A549 (cell line): ENCODE measurements at regions not wholly inside any gene's neighbourhood (a gene's known extent, or its start where the extent isn't known, plus 50 kb on each side); places are given as distances from the start of the nearest gene placed in this dataset.

Experiments
- ATAC-seq, 2 experiments: fragments of 200-7000 bp in 1 of 2; fragments of >200 bp in 1 of 2; cut with Nextera tagmentation in 1 of 2; cut with Tn5 transposase in 1 of 2; 3 replicates each; pipeline versions ENCODE4 v1.8.0 to v1.9.1; 2018 to 2020; ENCODE audit warnings: mild to moderate bottlenecking in 1 of 2, moderate library complexity in 1 of 2
- CTCF ChIA-PET: fragments of 300-600 bp; sonication (Branson Sonifier 250); formaldehyde crosslinking; extraction: SDS; loops from one replicate; lab custom pipeline; 2021; ENCODE audit warnings: antibody characterized with exemption, inconsistent platforms; lab: Yijun Ruan, JAX
- POLR2A ChIA-PET: fragments of 350-600 bp; formaldehyde crosslinking; extraction: SDS; loops from one replicate; lab custom pipeline; 2021; ENCODE audit warnings: antibody characterized with exemption, inconsistent platforms; lab: Yijun Ruan, JAX
- DNase-seq, 2 experiments: peaks; one replicate each; pipeline versions ENCODE4 v3.0.0 to v3.0.0-alpha.2; 2011 to 2016; ENCODE audit warnings: low read depth in 1 of 2, low spot score in 1 of 2
- FAIRE-seq: peaks from 2 replicates; lab custom pipeline; 2011; peaks lifted over from hg19 to GRCh38; lab: Jason Lieb, UNC
- H3K27ac ChIP-seq, 2 experiments: fragments of >200 bp; sonication (Bioruptor Twin); formaldehyde crosslinking; 3 replicates each; pipeline ENCODE4 v1.5.1; 2016 to 2017
- H3K4me1 ChIP-seq: fragments of >200 bp; sonication (Bioruptor Twin); formaldehyde crosslinking; 3 replicates; pipeline ENCODE4 v1.6.1; 2016
- H3K4me2 ChIP-seq: fragments of >200 bp; sonication (Bioruptor Twin); formaldehyde crosslinking; 3 replicates; pipeline ENCODE4 v1.6.1; 2016
- H3K4me3 ChIP-seq: fragments of >200 bp; sonication (Bioruptor Twin); formaldehyde crosslinking; 3 replicates; pipeline ENCODE4 v1.5.1; 2016
- H3K9me3 ChIP-seq: fragments of >200 bp; sonication (Bioruptor Twin); formaldehyde crosslinking; 3 replicates; pipeline ENCODE4 v1.6.1; 2016
- CHD4 ChIP-seq: fragments of 200-600 bp; sonication (generic); IDR thresholded peaks from 2 replicates; pipeline ENCODE4 v1.6.1; 2016; ENCODE audit warnings: antibody characterized with exemption, mild to moderate bottlenecking, borderline replicate concordance
- E2F6 ChIP-seq: IDR thresholded peaks from 2 replicates; pipeline ENCODE4 v1.6.1; 2012; ENCODE audit warnings: low read depth, borderline replicate concordance
- EHF ChIP-seq: fragments of 250-450 bp; sonication (Bioruptor Pico); IDR thresholded peaks from 2 replicates; pipeline ENCODE4 v1.5.0; 2020; ENCODE audit warnings: mild to moderate bottlenecking
- EHMT2 ChIP-seq: fragments of 200-600 bp; sonication (generic); IDR thresholded peaks from 2 replicates; pipeline ENCODE4 v1.6.1; 2016; ENCODE audit warnings: antibody characterized with exemption, low read depth, mild to moderate bottlenecking, moderate library complexity
- ELK1 ChIP-seq: fragments of 150-350 bp; IDR thresholded peaks from 2 replicates; pipeline ENCODE4 v1.6.1; 2014; ENCODE audit warnings: low read depth, mild to moderate bottlenecking, low read length
- EP300 ChIP-seq, 2 experiments: fragments of >200 bp; sonication (Bioruptor Twin); formaldehyde crosslinking; IDR thresholded peaks; 2 replicates in 1 of 2; 3 replicates in 1 of 2; pipeline ENCODE4 v1.6.1; 2016 to 2017
- FOSL2 ChIP-seq, 2 experiments: fragments of 450-650 bp in 1 of 2; fragments of >200 bp in 1 of 2; sonication (Bioruptor Twin) in 1 of 2; formaldehyde crosslinking; IDR thresholded peaks; 2 replicates each; pipeline versions ENCODE4 v1.5.0 to v1.6.1; 2016 to 2020; ENCODE audit warnings: mild to moderate bottlenecking in 1 of 2, moderate library complexity in 1 of 2
- HEYL ChIP-seq: fragments of 250-450 bp; sonication (Bioruptor Pico); IDR thresholded peaks from 2 replicates; pipeline ENCODE4 v1.8.0; 2021; ENCODE audit warnings: mild to moderate bottlenecking, moderate library complexity
- HOXA7 ChIP-seq: fragments of 250-450 bp; sonication (Bioruptor Pico); IDR thresholded peaks from 2 replicates; pipeline ENCODE4 v1.5.0; 2020; ENCODE audit warnings: mild to moderate bottlenecking, moderate library complexity
- HOXB5 ChIP-seq: fragments of 250-450 bp; sonication (Bioruptor Pico); IDR thresholded peaks from 2 replicates; pipeline ENCODE4 v1.5.0; 2020; ENCODE audit warnings: mild to moderate bottlenecking, moderate library complexity
- JUN ChIP-seq, 2 experiments: fragments of >200 bp; sonication (Bioruptor Twin); formaldehyde crosslinking; IDR thresholded peaks; 2 replicates in 1 of 2; 3 replicates in 1 of 2; pipeline ENCODE4 v1.6.1; 2016 to 2017
- KDM5A ChIP-seq: fragments of 200-600 bp; sonication (generic); IDR thresholded peaks from 2 replicates; pipeline ENCODE4 v1.6.1; 2016; ENCODE audit warnings: antibody characterized with exemption, mild to moderate bottlenecking
- MAFK ChIP-seq: fragments of 450-650 bp; IDR thresholded peaks from 2 replicates; pipeline ENCODE4 v1.6.1; 2014; ENCODE audit not compliant: partially characterized antibody
- MAZ ChIP-seq: fragments of 150-350 bp; IDR thresholded peaks from 2 replicates; pipeline ENCODE4 v1.6.1; 2014; ENCODE audit warnings: antibody characterized with exemption, low read depth, low read length, borderline replicate concordance
- NR3C1 ChIP-seq: fragments of >200 bp; sonication (Bioruptor Twin); formaldehyde crosslinking; IDR thresholded peaks from 3 replicates; pipeline ENCODE4 v1.6.1; 2017
- POLR2A ChIP-seq: IDR thresholded peaks from 2 replicates; pipeline ENCODE4 v1.6.1; 2012; ENCODE audit warnings: mild to moderate bottlenecking, low read length
- POLR2AphosphoS2 ChIP-seq: conservative IDR thresholded peaks from 2 replicates; pipeline ENCODE4 v1.6.1; 2012; ENCODE audit warnings: low read length, improper control_type of control experiment, inconsistent platforms
- RFX5 ChIP-seq: fragments of 450-650 bp; IDR thresholded peaks from 2 replicates; pipeline ENCODE4 v1.7.1; 2014; ENCODE audit warnings: antibody characterized with exemption, mild to moderate bottlenecking, moderate library complexity
- RNF2 ChIP-seq: fragments of 200-600 bp; sonication (generic); IDR thresholded peaks from 2 replicates; pipeline ENCODE4 v1.6.1; 2016; ENCODE audit warnings: low read depth, mild to moderate bottlenecking, antibody characterized with exemption, moderate library complexity, borderline replicate concordance
- SMC3 ChIP-seq: fragments of >200 bp; sonication (Bioruptor Twin); formaldehyde crosslinking; IDR thresholded peaks from 3 replicates; pipeline ENCODE4 v1.6.1; 2018; ENCODE audit warnings: inconsistent platforms
- SREBF2 ChIP-seq: fragments of 450-650 bp; IDR thresholded peaks from 2 replicates; pipeline ENCODE4 v1.6.1; 2014; ENCODE audit warnings: mild to moderate bottlenecking, moderate library complexity
- USF2 ChIP-seq: fragments of 450-650 bp; IDR thresholded peaks from 2 replicates; pipeline ENCODE4 v1.6.1; 2014; ENCODE audit warnings: antibody characterized with exemption
- ZC3H11A ChIP-seq: fragments of 450-650 bp; IDR thresholded peaks from 2 replicates; pipeline ENCODE4 v1.6.1; 2014; ENCODE audit warnings: antibody characterized with exemption, mild to moderate bottlenecking
- ZFP36 ChIP-seq: fragments of 450-650 bp; IDR thresholded peaks from 2 replicates; pipeline ENCODE4 v1.6.1; 2014; ENCODE audit warnings: borderline replicate concordance; ENCODE audit not compliant: partially characterized antibody
- ZNF302 ChIP-seq: fragments of 250-450 bp; sonication (Bioruptor Pico); IDR thresholded peaks from 2 replicates; pipeline ENCODE4 v1.9.0; 2021; ENCODE audit warnings: inconsistent platforms, mild to moderate bottlenecking, moderate library complexity
- ZSCAN20 ChIP-seq: fragments of 250-450 bp; sonication (Bioruptor Pico); IDR thresholded peaks from 2 replicates; pipeline ENCODE4 v1.8.0; 2022; ENCODE audit warnings: mild to moderate bottlenecking, moderate library complexity
- WGBS: methylation state at CpG from one replicate; pipeline ENCODE4 v1.1.6; 2017; ENCODE audit errors: missing lambda C conversion rate; 5-methylcytosine and 5-hydroxymethylcytosine counted together
- TF ChIP-seq, protein P1 (sequence below): fragments of 250-450 bp; sonication (Bioruptor Pico); IDR thresholded peaks from 2 replicates; pipeline ENCODE4 v1.5.0; 2020; ENCODE audit warnings: low read depth, mild to moderate bottlenecking, moderate library complexity
- TF ChIP-seq, protein P2 (sequence below): fragments of >200 bp; sonication (Bioruptor Twin); formaldehyde crosslinking; IDR thresholded peaks from 3 replicates; pipeline ENCODE4 v1.6.1; 2016

DNA sequence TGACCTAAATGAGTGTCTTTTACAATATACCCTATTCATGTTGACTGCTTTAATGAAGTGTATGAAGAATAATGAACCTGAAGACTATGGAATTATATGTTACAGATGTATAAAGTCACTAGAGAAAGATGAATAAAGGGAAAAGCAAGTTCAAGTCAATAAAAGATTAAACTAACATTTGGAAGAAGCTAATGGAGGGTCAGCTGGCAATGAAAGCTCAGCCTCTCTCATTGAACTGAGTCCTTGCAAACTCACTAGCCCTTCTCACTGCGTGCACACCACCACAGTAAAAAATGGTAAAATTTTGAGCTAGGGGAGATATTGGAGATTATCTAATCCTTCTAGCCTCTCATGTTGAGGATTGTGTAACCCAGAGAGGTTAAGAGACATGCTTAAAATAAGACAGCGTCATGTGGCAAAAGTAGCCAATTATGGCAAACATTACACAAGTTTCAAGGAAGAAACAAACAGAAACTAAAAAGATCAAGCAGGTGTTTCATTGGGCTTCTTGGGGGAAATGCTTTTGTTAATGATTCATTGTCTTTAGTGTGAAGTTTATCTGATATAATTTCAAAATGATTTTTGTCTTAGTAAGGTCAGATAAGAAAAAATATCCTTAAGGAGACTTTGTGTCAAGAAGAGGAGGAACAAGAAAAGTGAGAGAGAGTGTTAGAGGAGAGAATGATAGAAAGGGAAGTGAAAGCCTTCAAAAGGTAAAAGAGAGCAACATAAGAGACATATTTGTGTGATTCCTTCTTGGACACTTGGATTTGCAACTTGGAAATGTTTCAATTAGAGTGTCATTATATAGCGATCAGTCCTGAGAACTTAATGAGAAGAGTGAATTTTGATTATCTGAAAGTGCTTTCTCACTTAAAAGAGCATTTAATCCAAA, 893.7 kb upstream of the FAM98A start:
- TF ChIP-seq ZFP36, result no peak
- TF ChIP-seq HEYL (CRISPR knock-in tag), result no peak
- TF ChIP-seq USF2, result no peak
- no peak for TF ChIP-seq HOXB5
- no peak for TF ChIP-seq HOXA7
- no peak for TF ChIP-seq POLR2A
- TF ChIP-seq, protein P1, sequence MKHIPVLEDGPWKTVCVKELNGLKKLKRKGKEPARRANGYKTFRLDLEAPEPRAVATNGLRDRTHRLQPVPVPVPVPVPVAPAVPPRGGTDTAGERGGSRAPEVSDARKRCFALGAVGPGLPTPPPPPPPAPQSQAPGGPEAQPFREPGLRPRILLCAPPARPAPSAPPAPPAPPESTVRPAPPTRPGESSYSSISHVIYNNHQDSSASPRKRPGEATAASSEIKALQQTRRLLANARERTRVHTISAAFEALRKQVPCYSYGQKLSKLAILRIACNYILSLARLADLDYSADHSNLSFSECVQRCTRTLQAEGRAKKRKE (CRISPR knock-in tag), result no peak
- TF ChIP-seq ZSCAN20 (CRISPR knock-in tag), result no peak
- TF ChIP-seq SMC3, result no peak
- TF ChIP-seq E2F6, result no peak
- TF ChIP-seq EP300 (IDR thresholded peaks at IDR 0.05), result no peak
- TF ChIP-seq ELK1, result no peak
- TF ChIP-seq CHD4, result no peak
- TF ChIP-seq KDM5A, result no peak
- TF ChIP-seq SREBF2, result no peak
- TF ChIP-seq FOSL2 (IDR thresholded peaks at IDR 0.05), result no peak
- TF ChIP-seq FOSL2 (CRISPR knock-in tag; IDR thresholded peaks at IDR 0.05), result no peak
- no peak for TF ChIP-seq RFX5
- TF ChIP-seq POLR2AphosphoS2, result no peak

DNA sequence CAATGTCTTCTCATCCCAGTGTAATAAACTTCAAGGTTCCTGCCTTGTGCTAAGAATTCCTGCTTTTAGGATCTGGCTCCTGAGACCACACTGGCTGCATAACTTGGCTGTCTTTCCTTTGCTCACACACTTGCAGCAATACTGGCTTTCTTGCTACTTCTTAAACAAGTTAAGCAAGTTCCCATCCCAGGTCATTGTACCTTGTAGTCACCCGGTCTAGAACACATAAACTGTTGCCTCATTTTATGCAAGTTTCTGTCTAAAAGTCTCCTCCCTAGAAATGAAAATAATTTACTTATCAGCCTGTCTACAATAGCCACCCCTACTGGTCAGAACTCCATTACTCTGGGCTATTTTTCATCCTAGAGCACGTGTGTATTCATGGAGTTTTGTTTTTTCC, 887.9 kb upstream of the FAM98A start:
- no peak overlapping the region for H3K4me2 ChIP-seq
- ATAC-seq (no peak), DNase-seq (no peak), FAIRE-seq (no peak)
- TF ChIP-seq HOXB5, result no peak
- TF ChIP-seq RNF2, result no peak
- no peak for TF ChIP-seq ZFP36
- no peaks in the 10 kb centered on the region for H3K4me1 ChIP-seq
- ChIA-PET POLR2A (no interaction called here), CTCF (no interaction called here)
- WGBS, result 3% methylated on average over 2 of the region's 2 CpGs
- H3K27ac ChIP-seq, result no peak overlapping the region
- no peaks in the 10 kb centered on the region for H3K9me3 ChIP-seq
- H3K4me3 ChIP-seq, result no peak overlapping the region

More for the DNA sequence above, 893.7 kb upstream of the FAM98A start:
- DNase-seq (no peak), FAIRE-seq (no peak), ATAC-seq (no peak)
- Histone ChIP-seq H3K9me3 (no peaks in the 10 kb centered on the region), H3K27ac (no peak overlapping the region), H3K4me3 (no peak overlapping the region), H3K4me1 (no peaks in the 10 kb centered on the region), H3K4me2 (no peak overlapping the region)
- POLR2A ChIA-PET, result no interaction called here
- 1% methylated on average over 3 of the region's 3 CpGs for WGBS
- CTCF ChIA-PET, result no interaction called here

- 16% methylated on average over 2 of the region's 3 CpGs for WGBS
- FAIRE-seq, result no peak
- TF ChIP-seq ZC3H11A, result no peak
- TF ChIP-seq E2F6, result no peak
- no peak for TF ChIP-seq NR3C1
- TF ChIP-seq EHMT2, result no peak
- TF ChIP-seq ELK1, result no peak
- TF ChIP-seq, protein P2, sequence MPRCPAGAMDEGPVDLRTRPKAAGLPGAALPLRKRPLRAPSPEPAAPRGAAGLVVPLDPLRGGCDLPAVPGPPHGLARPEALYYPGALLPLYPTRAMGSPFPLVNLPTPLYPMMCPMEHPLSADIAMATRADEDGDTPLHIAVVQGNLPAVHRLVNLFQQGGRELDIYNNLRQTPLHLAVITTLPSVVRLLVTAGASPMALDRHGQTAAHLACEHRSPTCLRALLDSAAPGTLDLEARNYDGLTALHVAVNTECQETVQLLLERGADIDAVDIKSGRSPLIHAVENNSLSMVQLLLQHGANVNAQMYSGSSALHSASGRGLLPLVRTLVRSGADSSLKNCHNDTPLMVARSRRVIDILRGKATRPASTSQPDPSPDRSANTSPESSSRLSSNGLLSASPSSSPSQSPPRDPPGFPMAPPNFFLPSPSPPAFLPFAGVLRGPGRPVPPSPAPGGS, result no peak
- no peak for TF ChIP-seq MAZ
- TF ChIP-seq MAFK, result no peak
- no peak for TF ChIP-seq CHD4
- no peak for TF ChIP-seq EHF
- TF ChIP-seq JUN (IDR thresholded peaks at IDR 0.05), result no peak
- no peak for TF ChIP-seq ZNF302
Observed at GRCh38 chr2:34481542-34481941, 882.4 kb upstream of the FAM98A start.

More at GRCh38 chr2:34481542-34481941, 882.4 kb upstream of the FAM98A start:
- Histone ChIP-seq H3K27ac (no peak overlapping the region), H3K4me1 (no peaks in the 10 kb centered on the region), H3K4me2 (no peak overlapping the region), H3K4me3 (no peak overlapping the region), H3K9me3 (no peaks in the 10 kb centered on the region)
- ChIA-PET CTCF (no interaction called here), POLR2A (no interaction called here)
- DNase-seq (no peak), ATAC-seq (no peak)
